Keratinocyte (primary cell): ENCODE measurements at regions not wholly inside any gene's neighbourhood (a gene's known extent, or its start where the extent isn't known, plus 50 kb on each side); places are given as distances from the start of the nearest gene placed in this dataset.

Source experiments
- DNase-seq: peaks from one replicate; pipeline ENCODE4 v3.0.0-alpha.2; 2011; ENCODE audit warnings: low read depth, missing footprints, low spot score
- FAIRE-seq: peaks from 2 replicates; lab custom pipeline; 2011; peaks lifted over from hg19 to GRCh38; lab: Jason Lieb, UNC
- H2AFZ ChIP-seq: 2 replicates; pipeline ENCODE4 v1.6.0; 2012; ENCODE audit warnings: low read length, control low read depth, inconsistent platforms; ENCODE audit not compliant: control insufficient read depth
- H3K27ac ChIP-seq: 2 replicates; pipeline ENCODE4 v1.5.1; 2011; ENCODE audit warnings: low read length; ENCODE audit not compliant: control insufficient read depth, insufficient read depth
- H3K27me3 ChIP-seq: 3 replicates; pipeline ENCODE4 v1.6.0; 2011; ENCODE audit warnings: low read length; ENCODE audit not compliant: control insufficient read depth, insufficient read depth; ENCODE audit errors: extremely low read depth
- H3K36me3 ChIP-seq, 2 experiments: 2 replicates in 1 of 2; 3 replicates in 1 of 2; pipeline ENCODE4 v1.5.1; 2011; ENCODE audit warnings: low read length in 2 of 2, mild to moderate bottlenecking in 1 of 2; ENCODE audit not compliant: control insufficient read depth in 2 of 2, insufficient read depth in 2 of 2; ENCODE audit errors: extremely low read depth in 1 of 2
- H3K4me1 ChIP-seq: 3 replicates; pipeline ENCODE4 v1.5.1; 2011; ENCODE audit warnings: low read length; ENCODE audit not compliant: control insufficient read depth, insufficient read depth; ENCODE audit errors: extremely low read depth
- H3K4me2 ChIP-seq: 3 replicates; pipeline ENCODE4 v1.6.0; 2011; ENCODE audit warnings: low read depth, low read length; ENCODE audit not compliant: control insufficient read depth, insufficient read depth; ENCODE audit errors: extremely low read depth
- H3K4me3 ChIP-seq, 3 experiments: fragments of 200-600 bp in 1 of 3; sonication (generic) in 1 of 3; 2 replicates in 2 of 3; 3 replicates in 1 of 3; pipeline ENCODE4 v1.5.1; 2011 to 2016; ENCODE audit warnings: low read length in 3 of 3, mild to moderate bottlenecking in 3 of 3, control low read depth in 2 of 3, inconsistent platforms in 1 of 3, low read depth in 1 of 3, mixed read lengths in 1 of 3, mixed run types in 1 of 3, moderate library complexity in 1 of 3; ENCODE audit not compliant: control insufficient read depth in 2 of 3, insufficient read depth in 2 of 3; ENCODE audit errors: extremely low read depth in 1 of 3
- H3K79me2 ChIP-seq: 2 replicates; pipeline ENCODE4 v1.6.0; 2012; ENCODE audit warnings: low read length; ENCODE audit not compliant: control insufficient read depth, insufficient read depth
- H3K9ac ChIP-seq: 3 replicates; pipeline ENCODE4 v1.6.0; 2011; ENCODE audit warnings: low read length; ENCODE audit not compliant: control insufficient read depth, insufficient read depth; ENCODE audit errors: extremely low read depth
- H3K9me1 ChIP-seq: 3 replicates; pipeline ENCODE4 v1.6.0; 2011; ENCODE audit warnings: low read length; ENCODE audit not compliant: control insufficient read depth, insufficient read depth; ENCODE audit errors: extremely low read depth
- H3K9me3 ChIP-seq: 2 replicates; pipeline ENCODE4 v1.5.1; 2012; ENCODE audit warnings: low read depth, low read length; ENCODE audit not compliant: control insufficient read depth
- H4K20me1 ChIP-seq: 3 replicates; pipeline ENCODE4 v1.6.0; 2011; ENCODE audit warnings: low read length; ENCODE audit not compliant: control insufficient read depth, insufficient read depth; ENCODE audit errors: extremely low read depth
- CTCF ChIP-seq, 3 experiments: IDR thresholded peaks in 1 of 3; conservative IDR thresholded peaks in 1 of 3; optimal IDR thresholded peaks in 1 of 3; 2 replicates in 2 of 3; 3 replicates in 1 of 3; pipeline versions ENCODE3 to v1.5.1; 2011; ENCODE audit warnings: low read length in 3 of 3, mild to moderate bottlenecking in 3 of 3, moderate library complexity in 2 of 3, control low read depth in 1 of 3, inconsistent platforms in 1 of 3; ENCODE audit not compliant: insufficient read depth in 2 of 3; ENCODE audit errors: extremely low read depth in 1 of 3
- EZH2 ChIP-seq: IDR thresholded peaks from one replicate; pipeline ENCODE4 v1.6.1; 2012; ENCODE audit warnings: inconsistent platforms, mild to moderate bottlenecking, low read length, moderate library complexity
- dilution Hi-C: fragments of 300-500 bp; cut with MboI; formaldehyde crosslinking; loops from one replicate; pipeline ENCODE4 v1.7.0; 2020; ENCODE audit warnings: low sequenced_read_pairs; ENCODE audit not compliant: extremely low pct_ligation_motif_present

GRCh38 chr15:46296797-46297196 is 662.0 kb downstream of the SQOR start:
- H3K9me1 ChIP-seq = no peaks in the 10 kb centered on the region
- H4K20me1 ChIP-seq = no peaks in the 10 kb centered on the region
- FAIRE-seq (no peak), DNase-seq (no peak)
- no peak for TF ChIP-seq CTCF (optimal IDR thresholded peaks at IDR 0.05 in 1 of 3, IDR thresholded peaks at IDR 0.05 in 1 of 3, conservative IDR thresholded peaks at IDR 0.05 in 1 of 3; ENCODE audit: extremely low read depth in 1 of 3, insufficient read depth in 2 of 3, low read length in 3 of 3)
- TF ChIP-seq EZH2 = no peak
- dilution Hi-C loops = no loop called here
- H3K79me2 ChIP-seq = no peaks in the 10 kb centered on the region
- H3K4me2 ChIP-seq = no peak overlapping the region
- H2AFZ ChIP-seq = no peak overlapping the region
- no peaks in the 10 kb centered on the region for H3K4me1 ChIP-seq
- no peak overlapping the region for H3K27ac ChIP-seq
- H3K9ac ChIP-seq = no peak overlapping the region
- no peak overlapping the region for H3K4me3 ChIP-seq
- no peaks in the 10 kb centered on the region for H3K36me3 ChIP-seq
- H3K9me3 ChIP-seq = no peaks in the 10 kb centered on the region
- no peaks in the 10 kb centered on the region for H3K27me3 ChIP-seq

- H3K79me2 ChIP-seq = no peaks in the 10 kb centered on the region
- no peak overlapping the region for H3K9ac ChIP-seq
- no peaks in the 10 kb centered on the region for H3K9me3 ChIP-seq
- FAIRE-seq (no peak), DNase-seq (no peak)
- no peak overlapping the region for H3K4me3 ChIP-seq
- H3K27ac ChIP-seq = no peak overlapping the region
- H3K4me2 ChIP-seq = no peak overlapping the region
- H3K36me3 ChIP-seq = no peaks in the 10 kb centered on the region
- no peaks in the 10 kb centered on the region for H4K20me1 ChIP-seq
- no peaks in the 10 kb centered on the region for H3K27me3 ChIP-seq
- H3K4me1 ChIP-seq = no peaks in the 10 kb centered on the region
- dilution Hi-C loops = no loop called here
- no peak overlapping the region for H2AFZ ChIP-seq
- no peak for TF ChIP-seq CTCF (optimal IDR thresholded peaks at IDR 0.05 in 1 of 3, IDR thresholded peaks at IDR 0.05 in 1 of 3, conservative IDR thresholded peaks at IDR 0.05 in 1 of 3; ENCODE audit: extremely low read depth in 1 of 3, insufficient read depth in 2 of 3, low read length in 3 of 3)
- TF ChIP-seq EZH2 = no peak
- H3K9me1 ChIP-seq = no peaks in the 10 kb centered on the region
Observed at GRCh38 chr15:46297766-46298165, 662.9 kb downstream of the SQOR start.
